ENCODE measurements at regions not wholly inside any gene's neighbourhood (a gene's known extent, or its start where the extent isn't known, plus 50 kb on each side); places are given as distances from the start of the nearest gene placed in this dataset.

DNA sequence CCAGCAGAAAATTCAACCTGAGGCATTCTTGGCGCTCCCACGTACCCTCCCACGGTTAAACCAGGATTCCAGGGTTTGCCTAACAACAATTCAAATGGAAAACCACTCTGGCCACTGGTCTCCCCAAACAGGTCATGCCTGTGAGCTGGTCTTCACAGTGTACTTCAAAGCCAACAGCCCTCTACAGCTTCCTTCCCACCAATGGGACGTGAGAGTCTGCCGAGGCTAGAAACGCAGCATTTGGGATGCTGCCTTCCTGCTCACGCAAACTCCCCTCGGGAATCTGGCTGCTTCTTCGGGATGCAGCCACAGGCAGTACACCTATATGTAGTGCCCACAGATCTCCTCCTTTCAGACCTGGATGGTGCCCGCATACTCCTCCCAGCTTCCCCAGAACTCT, 149.1 kb downstream of the KLHL28 start:
- intact Hi-C loops (cut with micrococcal nuclease; ENCODE audit: unreplicated experiment), result no loop called here
- Histone ChIP-seq H3K27ac (ENCODE audit: low read depth, low read length, poor library complexity, severe bottlenecking) (no peak overlapping the region), H3K36me3 (ENCODE audit: insufficient read depth, low read length) (no peaks in the 10 kb centered on the region), H4K20me1 (ENCODE audit: insufficient read depth, low read length) (no peaks in the 10 kb centered on the region), H3K4me1 (ENCODE audit: insufficient read depth, low read length, poor library complexity, severe bottlenecking) (no peaks in the 10 kb centered on the region), H3K4me2 (ENCODE audit: low read length) (no peak overlapping the region), H2AFZ (ENCODE audit: low read length) (no peak overlapping the region), H3K9me2 (ENCODE audit: insufficient read depth, low read length) (no peaks in the 10 kb centered on the region), H3K79me2 (ENCODE audit: insufficient read depth, low read depth, low read length) (no peaks in the 10 kb centered on the region), H3K4me3 (ENCODE audit: low read depth, low read length, poor library complexity, severe bottlenecking) (no peak overlapping the region), H3K9me3 (ENCODE audit: low read length) (no peaks in the 10 kb centered on the region)
- ChIA-PET POLR2A (interaction anchor here (1.0 kb wide), 1 partner anchor 11 kb away, joined by 3 read pairs; no protein-coding TSS in a partner anchor), CTCF (ENCODE audit: unreplicated experiment) (no interaction called here)
- DNase-seq (ENCODE audit: low spot score), result no peak
- BruUV-seq (replicated peaks), result no TSS peak
- TF ChIP-seq, protein P1, sequence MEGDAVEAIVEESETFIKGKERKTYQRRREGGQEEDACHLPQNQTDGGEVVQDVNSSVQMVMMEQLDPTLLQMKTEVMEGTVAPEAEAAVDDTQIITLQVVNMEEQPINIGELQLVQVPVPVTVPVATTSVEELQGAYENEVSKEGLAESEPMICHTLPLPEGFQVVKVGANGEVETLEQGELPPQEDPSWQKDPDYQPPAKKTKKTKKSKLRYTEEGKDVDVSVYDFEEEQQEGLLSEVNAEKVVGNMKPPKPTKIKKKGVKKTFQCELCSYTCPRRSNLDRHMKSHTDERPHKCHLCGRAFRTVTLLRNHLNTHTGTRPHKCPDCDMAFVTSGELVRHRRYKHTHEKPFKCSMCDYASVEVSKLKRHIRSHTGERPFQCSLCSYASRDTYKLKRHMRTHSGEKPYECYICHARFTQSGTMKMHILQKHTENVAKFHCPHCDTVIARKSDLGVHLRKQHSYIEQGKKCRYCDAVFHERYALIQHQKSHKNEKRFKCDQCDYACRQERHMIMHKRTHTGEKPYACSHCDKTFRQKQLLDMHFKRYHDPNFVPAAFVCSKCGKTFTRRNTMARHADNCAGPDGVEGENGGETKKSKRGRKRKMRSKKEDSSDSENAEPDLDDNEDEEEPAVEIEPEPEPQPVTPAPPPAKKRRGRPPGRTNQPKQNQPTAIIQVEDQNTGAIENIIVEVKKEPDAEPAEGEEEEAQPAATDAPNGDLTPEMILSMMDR (conservative IDR thresholded peaks at IDR 0.05; ENCODE audit: low read length), result no peak
- TF ChIP-seq EZH2phosphoT487 (IDR thresholded peaks at IDR 0.05; ENCODE audit: borderline replicate concordance, low read depth, low read length), result no peak

DNA sequence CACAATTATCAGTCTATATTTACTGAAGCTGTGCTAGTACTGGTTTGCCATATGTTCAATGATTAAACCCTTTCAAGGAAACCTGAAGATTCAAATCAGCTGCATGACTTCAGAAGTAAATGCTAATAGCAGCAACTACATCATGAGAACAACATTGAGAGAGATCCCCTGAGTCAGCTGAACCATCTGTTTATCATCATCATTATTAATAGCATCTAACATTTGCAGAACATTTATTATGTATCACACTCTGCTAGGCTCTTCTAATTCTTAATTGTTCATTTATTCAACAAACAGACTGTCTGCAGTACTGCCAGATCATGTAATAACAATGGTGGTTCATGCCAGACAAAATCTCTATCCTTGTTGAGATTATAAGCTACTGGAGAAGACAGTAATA, 157.4 kb downstream of the KLHL28 start:
- CTCF ChIA-PET (ENCODE audit: unreplicated experiment), result no interaction called here
- Histone ChIP-seq H3K4me2 (ENCODE audit: low read length) (no peak overlapping the region), H3K9me2 (ENCODE audit: insufficient read depth, low read length) (no peaks in the 10 kb centered on the region), H3K4me3 (ENCODE audit: low read depth, low read length, poor library complexity, severe bottlenecking) (no peak overlapping the region), H3K9me3 (ENCODE audit: low read length) (no peaks in the 10 kb centered on the region), H3K27ac (ENCODE audit: low read depth, low read length, poor library complexity, severe bottlenecking) (no peak overlapping the region), H4K20me1 (ENCODE audit: insufficient read depth, low read length) (no peaks in the 10 kb centered on the region), H3K4me1 (ENCODE audit: insufficient read depth, low read length, poor library complexity, severe bottlenecking) (no peaks in the 10 kb centered on the region), H3K79me2 (ENCODE audit: insufficient read depth, low read depth, low read length) (no peaks in the 10 kb centered on the region), H2AFZ (ENCODE audit: low read length) (no peak overlapping the region), H3K36me3 (ENCODE audit: insufficient read depth, low read length) (no peaks in the 10 kb centered on the region)
- no peak for DNase-seq (ENCODE audit: low spot score)
- no peak for TF ChIP-seq EZH2phosphoT487 (IDR thresholded peaks at IDR 0.05; ENCODE audit: borderline replicate concordance, low read depth, low read length)
- TF ChIP-seq, protein P1 (conservative IDR thresholded peaks at IDR 0.05; ENCODE audit: low read length), result no peak
- no TSS peak for BruUV-seq (replicated peaks)
- POLR2A ChIA-PET, result interaction anchor here (1.1 kb wide), 1 partner anchor 11 kb away, joined by 4 read pairs; no protein-coding TSS in a partner anchor
- intact Hi-C loops (cut with micrococcal nuclease; ENCODE audit: unreplicated experiment), result no loop called here

DNA sequence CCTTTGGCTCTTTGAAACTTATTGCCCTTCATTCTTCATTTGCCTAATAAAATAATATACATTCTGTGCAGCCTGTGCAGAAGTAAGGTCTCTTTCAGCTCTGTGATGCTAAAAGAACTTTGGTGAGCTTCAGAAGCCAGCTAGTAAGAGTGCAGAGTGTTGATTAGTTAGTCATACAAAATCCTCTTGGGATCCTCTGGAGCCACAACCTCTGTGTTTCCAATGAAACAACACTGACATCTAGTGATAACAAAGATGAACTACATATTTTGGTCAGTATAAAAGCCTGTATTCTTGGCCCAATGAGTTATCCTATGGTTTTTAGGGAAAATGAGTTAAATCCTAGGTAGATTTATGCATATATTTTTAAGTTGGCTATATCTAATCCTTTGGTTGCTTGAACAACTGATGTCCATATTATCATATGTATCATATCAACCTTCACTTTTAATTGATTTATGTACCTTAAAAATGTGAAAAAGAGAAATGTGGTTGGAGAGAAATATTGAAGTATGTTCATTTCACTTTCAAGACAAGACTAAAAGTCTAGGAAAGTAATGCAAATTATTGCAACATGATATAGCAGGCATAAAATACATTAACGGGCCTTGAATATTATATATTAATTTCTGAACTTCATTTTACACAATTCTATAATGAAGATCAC, 158.4 kb downstream of the KLHL28 start:
- Histone ChIP-seq H3K4me3 (ENCODE audit: low read depth, low read length, poor library complexity, severe bottlenecking) (no peak overlapping the region), H2AFZ (ENCODE audit: low read length) (no peak overlapping the region), H3K79me2 (ENCODE audit: insufficient read depth, low read depth, low read length) (no peaks in the 10 kb centered on the region), H3K9me2 (ENCODE audit: insufficient read depth, low read length) (no peaks in the 10 kb centered on the region), H3K9me3 (ENCODE audit: low read length) (no peaks in the 10 kb centered on the region), H3K27ac (ENCODE audit: low read depth, low read length, poor library complexity, severe bottlenecking) (no peak overlapping the region), H3K4me1 (ENCODE audit: insufficient read depth, low read length, poor library complexity, severe bottlenecking) (no peaks in the 10 kb centered on the region), H3K36me3 (ENCODE audit: insufficient read depth, low read length) (no peaks in the 10 kb centered on the region), H3K4me2 (ENCODE audit: low read length) (no peak overlapping the region), H4K20me1 (ENCODE audit: insufficient read depth, low read length) (no peaks in the 10 kb centered on the region)
- CTCF ChIA-PET (ENCODE audit: unreplicated experiment), result no interaction called here
- BruUV-seq (replicated peaks), result no TSS peak
- TF ChIP-seq EZH2phosphoT487 (IDR thresholded peaks at IDR 0.05; ENCODE audit: borderline replicate concordance, low read depth, low read length), result no peak
- TF ChIP-seq, protein P1 (conservative IDR thresholded peaks at IDR 0.05; ENCODE audit: low read length), result peak; percentile 88
- DNase-seq (ENCODE audit: low spot score), result peak; percentile 45
- POLR2A ChIA-PET, result interaction anchor here (1.1 kb wide), 2 partner anchors 12 to 296 kb away, joined by 3 to 4 read pairs; no protein-coding TSS in a partner anchor
- intact Hi-C loops (cut with micrococcal nuclease; ENCODE audit: unreplicated experiment), result no loop called here

All from OCI-LY7 (cell line).